NB4 (cell line): ENCODE measurements at regions not wholly inside any gene's neighbourhood (a gene's known extent, or its start where the extent isn't known, plus 50 kb on each side); places are given as distances from the start of the nearest gene placed in this dataset.

ENCODE experiments used
- DNase-seq: peaks from one replicate; pipeline ENCODE4 v3.0.0; 2010; ENCODE audit warnings: low read depth
- H3K4me3 ChIP-seq: one replicate; pipeline ENCODE4 v1.5.1; 2011; ENCODE audit warnings: mild to moderate bottlenecking, low read depth, low read length, moderate library complexity
- MYC ChIP-seq: IDR thresholded peaks from 2 replicates; pipeline ENCODE4 v1.6.1; 2011; ENCODE audit warnings: low read depth, low read length
- POLR2A ChIP-seq: IDR thresholded peaks from 2 replicates; pipeline ENCODE4 v1.6.1; 2011; ENCODE audit warnings: mild to moderate bottlenecking; ENCODE audit not compliant: insufficient read length; ENCODE audit errors: extremely low read depth
- TF ChIP-seq, protein P1 (sequence below): IDR thresholded peaks from one replicate; pipeline ENCODE4 v1.5.1; 2012; ENCODE audit warnings: low read depth, low read length
- TF ChIP-seq, protein P2 (sequence below): IDR thresholded peaks from 2 replicates; pipeline ENCODE4 v1.6.1; 2011; ENCODE audit warnings: low read depth, low read length

DNA sequence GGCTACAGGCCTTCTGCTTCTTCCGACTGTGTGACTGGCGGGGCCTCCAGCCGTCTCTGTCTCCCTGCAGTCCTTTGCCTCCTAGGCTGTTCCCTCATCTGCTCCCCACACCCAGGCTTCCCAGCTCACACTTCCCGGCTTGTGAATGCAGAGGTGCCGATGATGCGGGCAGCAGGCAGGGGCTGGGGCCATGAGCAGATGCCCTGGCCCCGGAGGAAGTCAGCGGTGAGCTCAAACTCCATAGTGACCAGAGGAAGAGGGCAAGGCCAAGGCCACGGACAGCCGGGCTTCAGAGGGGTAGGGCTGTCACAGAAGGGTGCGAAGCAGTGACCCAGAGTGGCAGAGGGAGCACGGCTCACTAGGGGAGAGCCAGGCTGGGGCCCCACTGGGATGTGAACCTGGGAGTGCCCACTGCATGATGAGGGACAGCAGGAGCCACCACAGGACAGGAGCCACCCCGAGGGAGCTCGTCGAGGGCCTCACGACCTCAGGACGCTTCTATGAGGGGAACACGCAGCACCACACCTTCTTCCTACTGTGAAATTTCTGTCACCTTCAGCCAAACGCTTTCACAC is 515.9 kb downstream of the EIPR1 start:
- H3K4me3 ChIP-seq, result no peak overlapping the region
- no peak for DNase-seq
- TF ChIP-seq, protein P1, sequence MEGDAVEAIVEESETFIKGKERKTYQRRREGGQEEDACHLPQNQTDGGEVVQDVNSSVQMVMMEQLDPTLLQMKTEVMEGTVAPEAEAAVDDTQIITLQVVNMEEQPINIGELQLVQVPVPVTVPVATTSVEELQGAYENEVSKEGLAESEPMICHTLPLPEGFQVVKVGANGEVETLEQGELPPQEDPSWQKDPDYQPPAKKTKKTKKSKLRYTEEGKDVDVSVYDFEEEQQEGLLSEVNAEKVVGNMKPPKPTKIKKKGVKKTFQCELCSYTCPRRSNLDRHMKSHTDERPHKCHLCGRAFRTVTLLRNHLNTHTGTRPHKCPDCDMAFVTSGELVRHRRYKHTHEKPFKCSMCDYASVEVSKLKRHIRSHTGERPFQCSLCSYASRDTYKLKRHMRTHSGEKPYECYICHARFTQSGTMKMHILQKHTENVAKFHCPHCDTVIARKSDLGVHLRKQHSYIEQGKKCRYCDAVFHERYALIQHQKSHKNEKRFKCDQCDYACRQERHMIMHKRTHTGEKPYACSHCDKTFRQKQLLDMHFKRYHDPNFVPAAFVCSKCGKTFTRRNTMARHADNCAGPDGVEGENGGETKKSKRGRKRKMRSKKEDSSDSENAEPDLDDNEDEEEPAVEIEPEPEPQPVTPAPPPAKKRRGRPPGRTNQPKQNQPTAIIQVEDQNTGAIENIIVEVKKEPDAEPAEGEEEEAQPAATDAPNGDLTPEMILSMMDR, result no peak
- TF ChIP-seq, protein P2, sequence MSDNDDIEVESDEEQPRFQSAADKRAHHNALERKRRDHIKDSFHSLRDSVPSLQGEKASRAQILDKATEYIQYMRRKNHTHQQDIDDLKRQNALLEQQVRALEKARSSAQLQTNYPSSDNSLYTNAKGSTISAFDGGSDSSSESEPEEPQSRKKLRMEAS, result no peak
- TF ChIP-seq POLR2A (no peak), MYC (no peak)

DNA sequence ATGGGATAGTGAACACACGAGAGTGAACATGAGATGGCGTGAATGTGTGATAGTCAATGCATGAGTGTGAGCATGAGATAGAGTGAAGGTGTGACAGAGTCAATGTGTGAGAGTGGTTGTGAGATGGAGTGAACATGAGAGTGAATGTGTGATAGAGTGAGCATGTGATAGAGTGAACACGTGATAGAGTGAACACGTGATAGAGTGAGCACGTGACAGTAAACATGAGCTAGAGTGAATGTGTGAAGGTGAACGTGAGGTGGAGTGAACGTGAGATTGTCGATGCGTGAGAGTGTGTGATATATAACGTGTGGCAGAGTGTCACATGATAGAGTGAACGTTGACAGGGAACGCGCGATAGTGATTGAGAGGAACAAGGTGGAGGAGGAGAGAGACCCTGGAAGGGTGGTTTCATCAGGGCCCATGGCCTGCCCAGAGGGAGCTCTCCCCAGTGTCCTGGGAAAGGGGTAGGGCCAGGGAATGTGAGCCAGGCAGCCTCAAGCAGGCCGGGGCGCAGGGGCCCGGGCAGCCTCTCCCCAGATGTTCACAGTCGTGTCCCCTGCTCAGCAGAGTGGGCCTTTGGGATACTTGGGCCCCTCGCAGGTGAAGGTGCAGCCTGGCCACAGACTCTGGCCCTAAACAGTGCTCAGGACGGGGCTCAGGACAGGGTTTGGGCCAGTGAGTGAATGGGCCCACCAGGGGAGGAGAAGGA is 516.9 kb downstream of the EIPR1 start:
- TF ChIP-seq POLR2A (no peak), MYC (no peak)
- TF ChIP-seq, protein P2, result peak; percentile 47; the same call in 1 of the 2 replicates
- TF ChIP-seq, protein P1, result no peak
- no peak for DNase-seq
- H3K4me3 ChIP-seq, result no peak overlapping the region

DNA sequence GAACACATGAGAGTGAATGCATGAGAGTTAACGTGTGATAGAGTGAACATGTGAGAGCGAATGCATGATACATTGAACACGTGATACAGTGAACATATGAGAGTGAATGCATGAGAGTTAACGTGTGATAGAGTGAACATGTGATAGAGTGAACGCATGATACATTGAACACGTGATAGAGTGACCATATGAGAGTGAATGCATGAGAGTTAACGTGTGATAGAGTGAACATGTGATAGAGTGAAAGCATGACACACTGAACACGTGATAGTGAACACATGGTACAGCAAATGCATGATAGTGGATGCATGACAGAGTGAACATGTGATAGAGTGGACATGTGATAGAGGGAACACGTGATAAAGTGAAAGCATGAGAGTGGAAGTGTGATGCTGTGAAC is 517.9 kb downstream of the EIPR1 start:
- no peak overlapping the region for H3K4me3 ChIP-seq
- no peak for DNase-seq
- TF ChIP-seq, protein P1, result no peak
- TF ChIP-seq POLR2A (no peak), MYC (no peak)
- TF ChIP-seq, protein P2, result no peak

DNA sequence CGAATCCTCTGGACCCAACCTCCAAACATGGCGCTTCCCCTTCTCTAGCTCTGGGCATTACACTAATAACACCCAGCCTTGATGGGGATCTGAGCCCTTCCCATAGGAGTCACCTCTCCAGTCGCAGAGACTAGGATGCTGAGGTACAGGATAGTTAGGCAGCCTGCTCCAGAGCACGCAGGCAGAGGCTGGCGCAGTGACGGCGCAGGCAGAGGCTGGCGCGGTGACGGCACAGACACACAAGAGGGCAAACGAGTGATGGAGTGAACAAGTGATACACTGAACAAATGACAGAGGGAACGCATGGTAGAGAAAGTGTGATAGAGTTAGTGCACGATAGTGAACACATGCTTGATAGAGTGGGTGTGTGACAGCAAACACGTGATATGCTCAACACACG is 518.5 kb downstream of the EIPR1 start:
- TF ChIP-seq, protein P2, result no peak
- TF ChIP-seq, protein P1, result no peak
- no peak for TF ChIP-seq POLR2A
- TF ChIP-seq MYC, result no peak
- DNase-seq, result no peak
- no peak overlapping the region for H3K4me3 ChIP-seq

DNA sequence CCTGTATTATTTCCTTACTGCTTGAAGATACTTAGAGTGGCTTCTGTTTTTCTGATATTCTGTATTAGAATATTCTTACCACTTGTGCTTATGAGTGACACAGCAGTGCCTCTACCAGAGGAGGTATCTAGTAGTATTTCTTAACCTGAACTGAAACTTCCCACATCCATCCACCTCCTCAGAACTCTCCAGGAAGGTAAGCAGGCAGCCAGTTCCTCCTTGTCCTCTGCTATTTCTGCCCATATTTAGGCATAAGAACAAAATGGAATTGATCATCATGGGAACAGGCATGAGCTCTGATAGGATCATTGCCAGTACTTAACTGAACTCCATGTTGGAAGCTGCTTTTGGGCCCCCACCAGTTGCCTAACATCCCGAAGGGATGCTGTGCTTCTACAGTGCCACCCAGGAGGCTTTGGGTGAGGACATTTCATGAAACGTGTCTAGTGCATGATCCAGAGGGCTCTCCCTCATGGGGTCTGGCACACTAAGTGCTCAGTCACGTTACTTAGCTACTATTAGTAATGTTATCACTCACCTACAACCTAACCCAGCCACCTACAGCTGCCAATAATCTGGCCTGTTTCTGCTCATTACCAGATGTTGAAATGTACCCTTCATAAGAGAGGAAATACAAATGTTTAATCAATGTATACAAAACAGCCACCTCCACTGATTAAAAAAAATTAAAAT is 520.7 kb downstream of the EIPR1 start:
- DNase-seq, result no peak
- no peak overlapping the region for H3K4me3 ChIP-seq
- TF ChIP-seq, protein P1, result no peak
- TF ChIP-seq, protein P2, result no peak
- TF ChIP-seq POLR2A (no peak), MYC (no peak)
